ENCODE measurements at regions not wholly inside any gene's neighbourhood (a gene's known extent, or its start where the extent isn't known, plus 50 kb on each side); places are given as distances from the start of the nearest gene placed in this dataset.

- TF ChIP-seq CTCF (IDR thresholded peaks at IDR 0.05) (no peak), POLR2AphosphoS5 (IDR thresholded peaks at IDR 0.05) (no peak), POLR2A (IDR thresholded peaks at IDR 0.05) (no peak)
These were observed 235.1 kb upstream of the PRR16 start for GRCh38 chr5:120229036-120229435.
